Spleen (tissue), 11 donors: ENCODE measurements at regions not wholly inside any gene's neighbourhood (a gene's known extent, or its start where the extent isn't known, plus 50 kb on each side); places are given as distances from the start of the nearest gene placed in this dataset.
"Not testable (repeated sequence)": the region's sequence is repeated elsewhere in the genome, so short reads cannot be mapped to it uniquely, and the experiment has no call there.

Experiments used
- DNase-seq: peaks from one replicate; pipeline ENCODE4 v3.0.0-alpha.2; 2020
- H3K27ac ChIP-seq, 8 donors: fragments of 200-600 bp; sonication (generic) in 7 of 8; 1 replicate in 4 of 8; 2 replicates in 4 of 8; pipeline versions ENCODE4 v1.5.0 to v1.8.0; 2016 to 2021; ENCODE audit warnings: inconsistent platforms in 4 of 8, mild to moderate bottlenecking in 4 of 8, moderate library complexity in 1 of 8
- H3K27me3 ChIP-seq, 7 donors: fragments of 200-600 bp; sonication (generic) in 6 of 7; replicated peaks in 1 of 7; 1 replicate in 4 of 7; 2 replicates in 3 of 7; pipeline versions ENCODE4 v1.5.0 to v1.8.0; 2016 to 2021; ENCODE audit warnings: inconsistent platforms in 3 of 7, mild to moderate bottlenecking in 1 of 7
- H3K36me3 ChIP-seq, 6 donors: fragments of 200-600 bp; sonication (generic) in 5 of 6; 1 replicate in 4 of 6; 2 replicates in 2 of 6; pipeline versions ENCODE4 v1.5.0 to v1.8.0; 2016 to 2021; ENCODE audit warnings: inconsistent platforms in 2 of 6
- H3K4me1 ChIP-seq, 6 donors: fragments of 200-600 bp; sonication (generic) in 5 of 6; 1 replicate in 3 of 6; 2 replicates in 3 of 6; pipeline versions ENCODE4 v1.5.0 to v1.8.0; 2016 to 2021; ENCODE audit warnings: inconsistent platforms in 3 of 6
- H3K4me3 ChIP-seq, 8 donors: fragments of 200-600 bp; sonication (generic) in 7 of 8; 1 replicate in 4 of 8; 2 replicates in 4 of 8; pipeline versions ENCODE4 v1.5.0 to v1.8.0; 2016 to 2021; ENCODE audit warnings: inconsistent platforms in 4 of 8, mild to moderate bottlenecking in 4 of 8, moderate library complexity in 2 of 8
- H3K9me3 ChIP-seq, 8 donors: fragments of 200-600 bp; sonication (generic) in 7 of 8; 1 replicate in 4 of 8; 2 replicates in 4 of 8; pipeline versions ENCODE4 v1.5.0 to v1.8.0; 2016 to 2021; ENCODE audit warnings: inconsistent platforms in 4 of 8
- POLR2A ChIP-seq, 3 donors: fragments of 450-650 bp; IDR thresholded peaks; one replicate each; pipeline ENCODE4 v1.5.1; 2017; ENCODE audit warnings: antibody characterized with exemption in 3 of 3, mild to moderate bottlenecking in 1 of 3
- POLR2AphosphoS5 ChIP-seq, 3 donors: sonication (generic); formaldehyde crosslinking; IDR thresholded peaks; one replicate each; pipeline ENCODE4 v1.5.1; 2017; ENCODE audit warnings: antibody characterized with exemption in 3 of 3
- WGBS, 5 donors: extraction: QIAGEN DNeasy Blood & Tissue Kit in 3 of 5; methylation state at CpG; one replicate each; pipeline versions ENCODE4 v1.1.5 to v1.1.7; 2013 to 2018; 5-methylcytosine and 5-hydroxymethylcytosine counted together
- intact Hi-C: fragments of 100-400 bp; cut with DNase I; formaldehyde crosslinking; loops from one replicate; pipeline ENCODE4 v1.15.0; 2023; ENCODE audit warnings: low total_unique reads
- TF ChIP-seq, protein P1 (sequence below), 11 experiments: fragments of 200-600 bp in 7 of 11; fragments of 450-650 bp in 4 of 11; sonication (generic) in 4 of 11; IDR thresholded peaks in 8 of 11; conservative IDR thresholded peaks in 3 of 11; 1 replicate in 7 of 11; 2 replicates in 4 of 11; pipeline versions ENCODE4 v1.4.0 to v1.8.0; 2016 to 2021; ENCODE audit warnings: antibody characterized with exemption in 11 of 11, inconsistent platforms in 4 of 11, mild to moderate bottlenecking in 1 of 11
- donor health status: healthy with polysubstance abuse.
- donor health status: DM: no; HTN: no; CAD: no; lungs with moderate emphysema.
- donor health status: DM: no; HTN: no; CAD: no.
- donor health status: Bipolar disorder and iron deficiency.
- donor health status: healthy.
- donor health status: DM: no; HTN: no; CAD: no.
- donor health status: DM: yes; HTN: yes; CAD: no.

DNA sequence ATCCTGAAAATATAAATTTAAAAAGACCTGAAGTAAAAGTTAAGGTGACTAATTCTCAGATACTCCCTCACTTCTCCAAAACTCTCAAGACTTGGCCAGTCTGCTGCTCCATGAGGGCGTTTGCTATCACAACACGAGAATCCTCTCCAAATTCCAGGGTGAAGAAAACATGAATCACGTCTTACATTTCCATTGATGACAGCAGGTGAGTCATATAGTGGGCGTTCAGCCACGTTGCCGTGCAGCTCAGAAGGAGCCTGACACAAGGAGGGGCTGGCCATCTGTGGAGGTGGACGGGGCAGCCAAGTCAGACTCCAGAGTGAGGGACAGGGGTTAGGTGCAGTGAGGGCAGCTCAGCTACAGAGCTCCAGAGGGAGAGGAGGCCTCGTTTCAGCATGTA lies 555.1 kb upstream of the ADAMTS16 start:
- Histone ChIP-seq H3K9me3 (peaks cover 0 to 39% (median 6%) of the 10 kb centered on the region in 8 donors), H3K36me3 (no peaks in the 10 kb centered on the region), H3K27me3 (no peaks in the 10 kb centered on the region), H3K4me1 (no peaks in the 10 kb centered on the region), H3K27ac (no peak overlapping the region), H3K4me3 (no peak overlapping the region)
- intact Hi-C loops, result no loop called here
- TF ChIP-seq POLR2AphosphoS5 (IDR thresholded peaks at IDR 0.05) (no peak), POLR2A (IDR thresholded peaks at IDR 0.05) (no peak)
- TF ChIP-seq, protein P1, sequence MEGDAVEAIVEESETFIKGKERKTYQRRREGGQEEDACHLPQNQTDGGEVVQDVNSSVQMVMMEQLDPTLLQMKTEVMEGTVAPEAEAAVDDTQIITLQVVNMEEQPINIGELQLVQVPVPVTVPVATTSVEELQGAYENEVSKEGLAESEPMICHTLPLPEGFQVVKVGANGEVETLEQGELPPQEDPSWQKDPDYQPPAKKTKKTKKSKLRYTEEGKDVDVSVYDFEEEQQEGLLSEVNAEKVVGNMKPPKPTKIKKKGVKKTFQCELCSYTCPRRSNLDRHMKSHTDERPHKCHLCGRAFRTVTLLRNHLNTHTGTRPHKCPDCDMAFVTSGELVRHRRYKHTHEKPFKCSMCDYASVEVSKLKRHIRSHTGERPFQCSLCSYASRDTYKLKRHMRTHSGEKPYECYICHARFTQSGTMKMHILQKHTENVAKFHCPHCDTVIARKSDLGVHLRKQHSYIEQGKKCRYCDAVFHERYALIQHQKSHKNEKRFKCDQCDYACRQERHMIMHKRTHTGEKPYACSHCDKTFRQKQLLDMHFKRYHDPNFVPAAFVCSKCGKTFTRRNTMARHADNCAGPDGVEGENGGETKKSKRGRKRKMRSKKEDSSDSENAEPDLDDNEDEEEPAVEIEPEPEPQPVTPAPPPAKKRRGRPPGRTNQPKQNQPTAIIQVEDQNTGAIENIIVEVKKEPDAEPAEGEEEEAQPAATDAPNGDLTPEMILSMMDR (IDR thresholded peaks at IDR 0.05 in 8 of 11, conservative IDR thresholded peaks at IDR 0.05 in 3 of 11), result no peak
- WGBS, 5 donors, result 67 to 85% (median 74%) methylated on average over 7 to 8 of the region's 8 CpGs
- no peak for DNase-seq

DNA sequence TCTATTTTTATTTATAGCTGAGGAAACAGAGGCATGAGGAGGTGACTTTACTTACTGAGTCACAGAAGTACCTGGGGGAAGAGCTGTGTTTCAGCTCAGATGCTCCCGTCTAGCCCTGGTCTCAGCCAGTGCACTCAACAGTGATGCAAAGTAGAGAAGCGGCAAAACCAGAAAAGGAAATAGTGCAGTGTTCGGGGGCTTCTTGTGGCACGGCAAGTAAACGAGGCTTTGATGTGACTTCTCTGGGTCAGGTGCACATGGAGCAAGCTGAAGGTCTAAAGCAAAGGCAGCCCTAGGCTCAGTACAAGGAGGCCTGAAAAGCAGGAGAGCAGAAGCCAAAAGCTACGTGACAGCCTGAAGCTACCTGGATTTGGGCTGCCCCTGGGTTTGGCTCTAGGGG lies 526.7 kb upstream of the ADAMTS16 start:
- no peaks in the 10 kb centered on the region for H3K4me1 ChIP-seq
- WGBS, 5 donors, result 77 to 87% (median 80%) methylated on average over 6 of the region's 6 CpGs
- TF ChIP-seq POLR2AphosphoS5 (IDR thresholded peaks at IDR 0.05) (no peak), POLR2A (IDR thresholded peaks at IDR 0.05) (no peak)
- TF ChIP-seq, protein P1 (IDR thresholded peaks at IDR 0.05 in 8 of 11, conservative IDR thresholded peaks at IDR 0.05 in 3 of 11), result no peak
- no peaks in the 10 kb centered on the region for H3K36me3 ChIP-seq
- no peaks in the 10 kb centered on the region for H3K27me3 ChIP-seq
- intact Hi-C loops, result no loop called here
- H3K9me3 ChIP-seq, result peaks cover 0 to 37% (median 4%) of the 10 kb centered on the region in 8 donors
- no peak overlapping the region for H3K4me3 ChIP-seq
- no peak overlapping the region for H3K27ac ChIP-seq
- no peak for DNase-seq

DNA sequence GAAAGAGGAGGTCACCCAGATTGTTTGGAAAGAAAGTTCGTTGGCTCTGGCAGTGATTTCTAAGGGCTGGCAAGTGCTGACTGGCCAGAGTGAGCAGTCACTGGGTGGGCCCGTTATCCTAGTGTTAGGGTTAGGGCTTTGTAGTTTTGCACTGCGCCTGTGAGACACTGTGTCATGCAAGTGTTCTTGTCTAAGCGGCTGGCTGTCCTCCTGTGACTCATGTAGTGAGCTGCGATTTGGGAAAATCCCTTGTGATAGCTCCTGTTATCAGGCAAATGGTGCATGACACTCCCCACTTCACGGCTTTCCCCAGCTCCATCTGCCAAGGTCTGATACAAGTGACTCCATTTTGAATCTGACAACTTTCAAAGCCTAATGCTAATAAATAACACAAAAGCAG lies 526.0 kb upstream of the ADAMTS16 start:
- Histone ChIP-seq H3K4me3 (no peak overlapping the region), H3K36me3 (no peaks in the 10 kb centered on the region), H3K4me1 (no peaks in the 10 kb centered on the region), H3K27me3 (no peaks in the 10 kb centered on the region), H3K27ac (no peak overlapping the region), H3K9me3 (peaks cover 0 to 34% (median 2%) of the 10 kb centered on the region in 8 donors)
- DNase-seq, result no peak
- WGBS, 5 donors, result 58 to 81% (median 67%) methylated on average over 6 of the region's 6 CpGs
- TF ChIP-seq, protein P1 (IDR thresholded peaks at IDR 0.05 in 8 of 11, conservative IDR thresholded peaks at IDR 0.05 in 3 of 11), result no peak
- TF ChIP-seq POLR2A (IDR thresholded peaks at IDR 0.05), result no peak
- no peak for TF ChIP-seq POLR2AphosphoS5 (IDR thresholded peaks at IDR 0.05)
- intact Hi-C loops, result no loop called here

DNA sequence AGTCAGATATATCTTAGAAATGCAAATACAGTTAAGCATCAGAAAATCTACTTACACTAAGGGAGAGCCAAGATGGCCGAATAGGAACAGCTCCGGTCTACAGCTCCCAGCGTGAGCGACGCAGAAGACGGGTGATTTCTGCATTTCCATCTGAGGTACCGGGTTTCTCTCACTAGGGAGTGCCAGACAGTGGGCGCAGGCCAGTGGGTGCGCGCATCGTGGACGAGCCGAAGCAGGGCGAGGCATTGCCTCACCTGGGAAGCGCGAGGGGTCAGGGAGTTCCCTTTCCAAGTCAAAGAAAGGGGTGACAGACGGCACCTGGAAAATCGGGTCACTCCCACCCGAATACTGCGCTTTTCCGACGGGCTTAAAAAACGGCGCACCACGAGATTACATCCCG lies 524.8 kb upstream of the ADAMTS16 start:
- peaks cover 0 to 25% (median 0%) of the 10 kb centered on the region in 8 donors for H3K9me3 ChIP-seq
- DNase-seq, H3K27ac ChIP-seq, H3K4me3 ChIP-seq, intact Hi-C loops, H3K4me1 ChIP-seq, H3K36me3 ChIP-seq, H3K27me3 ChIP-seq: not testable (repeated sequence)
- WGBS, 5 donors, result 85 to 96% (median 94%) methylated on average over 10 to 26 of the region's 26 CpGs
